SK-N-MC (cell line): ENCODE measurements at regions not wholly inside any gene's neighbourhood (a gene's known extent, or its start where the extent isn't known, plus 50 kb on each side); places are given as distances from the start of the nearest gene placed in this dataset.

ENCODE experiments used
- DNase-seq: peaks from one replicate; pipeline ENCODE4 v3.0.0-alpha.2; 2011; ENCODE audit warnings: low read depth, low spot score
- H3K27ac ChIP-seq: fragments of 200-600 bp; sonication (generic); 2 replicates; pipeline ENCODE4 v1.5.1; 2016; ENCODE audit warnings: mixed run types
- H3K36me3 ChIP-seq: fragments of 200-600 bp; sonication (generic); 2 replicates; pipeline ENCODE4 v1.6.1; 2017; ENCODE audit warnings: antibody characterized with exemption, low read length, mixed read lengths; ENCODE audit not compliant: insufficient read depth
- H3K4me3 ChIP-seq: fragments of 200-600 bp; sonication (generic); 2 replicates; pipeline ENCODE4 v1.5.1; 2016
- H3K9ac ChIP-seq: fragments of 200-600 bp; sonication (generic); 2 replicates; pipeline ENCODE4 v1.8.0; 2017; ENCODE audit warnings: mixed run types, mixed read lengths; ENCODE audit not compliant: insufficient read length
- H3K9me3 ChIP-seq: fragments of 200-600 bp; sonication (generic); 2 replicates; pipeline ENCODE4 v1.6.1; 2017; ENCODE audit warnings: low read depth, mild to moderate bottlenecking, antibody characterized with exemption, low read length, moderate library complexity, mixed read lengths
- EZH2 ChIP-seq: fragments of 200-600 bp; sonication (generic); IDR thresholded peaks from one replicate; pipeline ENCODE4 v1.6.1; 2017; ENCODE audit warnings: antibody characterized with exemption
- FOXP2 ChIP-seq: optimal IDR thresholded peaks from 2 replicates; pipeline ENCODE3; 2011; ENCODE audit warnings: mild to moderate bottlenecking, moderate library complexity; ENCODE audit not compliant: insufficient read depth; ENCODE audit errors: extremely low read length, control extremely low read depth
- POLR2AphosphoS5 ChIP-seq: IDR thresholded peaks from 2 replicates; pipeline ENCODE4 v1.6.1; 2012; ENCODE audit warnings: mild to moderate bottlenecking, low read depth, low read length, borderline replicate concordance

DNA sequence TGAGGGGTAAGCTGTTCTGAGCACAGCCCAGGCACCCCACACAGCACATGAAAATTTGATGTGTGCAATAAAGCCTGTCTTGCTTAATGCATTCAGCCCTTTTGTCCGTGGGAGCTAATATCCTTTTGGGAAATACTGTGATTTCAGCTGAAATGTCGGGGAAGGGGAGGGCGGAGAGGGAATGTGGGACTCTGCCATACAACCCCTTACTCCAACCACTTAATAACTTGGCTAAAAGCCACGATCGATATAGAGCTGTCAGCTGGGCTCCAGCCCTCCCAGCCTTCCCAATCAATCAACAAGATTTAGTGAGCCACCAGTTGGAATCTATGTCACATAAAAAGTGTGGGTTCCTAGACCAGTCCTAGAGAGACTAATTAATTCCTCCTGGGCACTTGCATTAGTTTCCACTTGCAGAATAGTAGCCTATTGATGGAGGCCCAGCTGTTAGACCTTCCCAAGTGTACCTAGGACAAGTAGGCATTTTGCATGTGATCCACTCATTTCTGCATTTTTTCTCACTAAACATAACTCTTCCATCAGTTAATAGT is 82.7 kb upstream of the PIRT start:
- no peak overlapping the region for H3K9ac ChIP-seq
- no peak for TF ChIP-seq EZH2
- H3K27ac ChIP-seq, result no peak overlapping the region
- no peaks in the 10 kb centered on the region for H3K36me3 ChIP-seq
- H3K4me3 ChIP-seq, result no peak overlapping the region
- H3K9me3 ChIP-seq, result no peaks in the 10 kb centered on the region
- no peak for DNase-seq

DNA sequence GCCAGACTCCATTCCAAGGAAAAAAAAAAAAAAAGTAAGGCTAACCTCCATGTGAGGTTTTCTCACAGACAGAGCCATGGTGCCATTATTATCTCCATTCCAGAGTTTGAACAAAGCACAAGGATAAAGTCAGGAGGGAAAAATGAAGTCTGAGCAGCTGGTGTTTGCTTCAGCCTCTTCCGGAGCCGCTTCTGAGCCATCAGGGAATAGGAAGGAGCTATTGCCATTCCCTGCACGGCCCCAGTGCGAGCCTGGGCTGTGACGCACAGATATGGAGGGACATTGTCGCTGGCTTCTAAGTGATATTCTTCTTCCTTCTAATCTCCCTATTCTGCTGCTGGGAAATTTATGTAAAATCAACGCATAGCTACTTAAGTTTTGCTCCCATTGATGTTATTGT is 69.5 kb upstream of the PIRT start:
- H3K9me3 ChIP-seq, result no peaks in the 10 kb centered on the region
- H3K9ac ChIP-seq, result no peak overlapping the region
- no peak for DNase-seq
- no peak overlapping the region for H3K4me3 ChIP-seq
- TF ChIP-seq FOXP2, result no peak
- no peak for TF ChIP-seq POLR2AphosphoS5
- TF ChIP-seq EZH2, result no peak
- H3K36me3 ChIP-seq, result no peaks in the 10 kb centered on the region
- H3K27ac ChIP-seq, result no peak overlapping the region

DNA sequence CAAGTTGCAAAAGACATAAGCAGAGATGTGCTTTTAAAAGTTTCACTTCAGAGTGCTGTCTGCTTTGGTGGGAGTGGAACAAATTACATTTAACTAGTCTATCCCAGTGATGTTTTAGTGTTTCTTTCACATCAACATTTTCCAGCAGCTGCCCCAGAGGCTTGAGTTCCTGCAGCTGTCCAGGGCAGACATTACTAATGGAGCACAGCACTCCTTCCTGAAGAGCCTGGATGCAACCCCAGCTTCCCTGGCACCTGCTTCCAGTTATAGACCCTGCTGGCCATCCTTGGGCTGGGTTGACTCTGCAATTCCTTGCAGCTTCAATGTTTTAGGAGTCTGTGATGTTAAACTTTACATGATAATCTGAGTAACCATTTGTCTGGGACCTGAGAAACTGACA is 61.4 kb upstream of the PIRT start:
- H3K9ac ChIP-seq, result no peak overlapping the region
- H3K27ac ChIP-seq, result no peak overlapping the region
- H3K9me3 ChIP-seq, result no peaks in the 10 kb centered on the region
- no peaks in the 10 kb centered on the region for H3K36me3 ChIP-seq
- no peak for DNase-seq
- no peak overlapping the region for H3K4me3 ChIP-seq
- TF ChIP-seq POLR2AphosphoS5 (no peak), EZH2 (no peak), FOXP2 (no peak)

DNA sequence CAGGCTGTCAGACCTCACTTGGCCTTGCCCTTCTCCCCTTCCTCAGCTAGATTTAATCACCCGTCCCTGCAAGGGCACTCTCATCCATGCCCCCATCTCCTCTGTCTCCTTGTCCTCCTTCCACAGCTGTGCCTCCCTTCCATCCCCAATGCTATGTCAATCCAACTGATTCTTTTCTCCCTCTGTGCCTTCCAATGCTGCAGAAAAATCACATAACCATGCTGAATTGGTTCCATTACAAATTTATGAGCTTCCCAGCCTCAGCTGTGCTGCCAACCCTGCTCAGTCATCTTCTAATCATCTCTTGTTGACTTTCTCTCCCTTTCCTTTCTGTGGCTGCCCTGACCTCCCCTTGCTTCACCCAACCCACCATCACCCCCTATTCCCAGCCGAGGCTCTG is 56.3 kb upstream of the PIRT start:
- DNase-seq, result no peak
- H3K9ac ChIP-seq, result no peak overlapping the region
- TF ChIP-seq POLR2AphosphoS5 (no peak), FOXP2 (no peak), EZH2 (no peak)
- no peak overlapping the region for H3K27ac ChIP-seq
- no peaks in the 10 kb centered on the region for H3K36me3 ChIP-seq
- no peaks in the 10 kb centered on the region for H3K9me3 ChIP-seq
- no peak overlapping the region for H3K4me3 ChIP-seq

DNA sequence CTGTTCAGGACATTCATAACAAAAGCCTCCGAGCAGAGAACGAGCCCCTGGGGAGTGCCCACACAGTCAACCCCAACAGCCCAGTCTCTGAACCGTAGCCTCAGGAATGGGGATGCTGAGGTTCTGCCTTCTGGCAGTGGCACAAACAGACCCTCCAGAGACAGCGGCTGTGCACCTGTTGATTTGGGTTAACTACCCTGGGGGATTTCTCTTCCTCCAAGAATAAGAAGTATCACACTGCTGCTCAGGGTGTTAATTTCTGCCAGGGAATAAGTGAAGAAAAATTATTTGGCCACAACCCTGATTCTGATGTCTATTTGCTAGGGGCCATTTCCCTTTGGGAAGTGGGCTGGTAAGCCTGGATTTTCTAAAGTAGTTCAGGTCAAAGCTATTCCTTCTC is 51.0 kb upstream of the PIRT start:
- Histone ChIP-seq H3K9me3 (no peaks in the 10 kb centered on the region), H3K9ac (no peak overlapping the region), H3K36me3 (no peaks in the 10 kb centered on the region), H3K27ac (no peak overlapping the region), H3K4me3 (no peak overlapping the region)
- DNase-seq, result no peak
- TF ChIP-seq FOXP2 (no peak), EZH2 (no peak), POLR2AphosphoS5 (no peak)
